Left ventricle myocardium inferior (tissue), 1 donor: ENCODE measurements at regions not wholly inside any gene's neighbourhood (a gene's known extent, or its start where the extent isn't known, plus 50 kb on each side); places are given as distances from the start of the nearest gene placed in this dataset.

Source experiments
- DNase-seq: peaks from one replicate; pipeline ENCODE4 v3.0.0-alpha.2; 2020
- H3K27ac ChIP-seq: fragments of 200-600 bp; replicated peaks from 2 replicates; pipeline ENCODE4 v1.8.0; 2021
- H3K27me3 ChIP-seq: fragments of 200-600 bp; 2 replicates; pipeline ENCODE4 v1.8.0; 2021; ENCODE audit warnings: low read depth
- H3K36me3 ChIP-seq: fragments of 200-600 bp; 2 replicates; pipeline ENCODE4 v1.8.0; 2021
- H3K4me1 ChIP-seq: fragments of 200-600 bp; 2 replicates; pipeline ENCODE4 v1.8.0; 2021
- H3K4me3 ChIP-seq: fragments of 200-600 bp; 2 replicates; pipeline ENCODE4 v1.8.0; 2021; ENCODE audit warnings: mild to moderate bottlenecking, moderate library complexity
- H3K9me3 ChIP-seq: fragments of 200-600 bp; replicated peaks from 2 replicates; pipeline ENCODE4 v1.8.0; 2021
- CTCF ChIP-seq: fragments of 200-600 bp; IDR thresholded peaks from 2 replicates; pipeline ENCODE4 v1.8.0; 2021; ENCODE audit warnings: antibody characterized with exemption, mild to moderate bottlenecking, borderline replicate concordance
- intact Hi-C: fragments of 100-400 bp; cut with micrococcal nuclease; formaldehyde crosslinking; loops from one replicate; pipeline ENCODE4 v1.11.0; 2022
- donor health status: DM: no; HTN: yes; CAD: no; lungs with severe emphysema.

GRCh38 chr6:18962361-18962905 lies 575.3 kb downstream of the RNF144B start:
- no peak for TF ChIP-seq CTCF
- Histone ChIP-seq H3K4me1 (no peaks in the 10 kb centered on the region), H3K27me3 (no peaks in the 10 kb centered on the region), H3K4me3 (no peak overlapping the region), H3K9me3 (no peaks in the 10 kb centered on the region), H3K27ac (no peak overlapping the region), H3K36me3 (no peaks in the 10 kb centered on the region)
- intact Hi-C loops, result no loop called here
- DNase-seq, result no peak

DNA sequence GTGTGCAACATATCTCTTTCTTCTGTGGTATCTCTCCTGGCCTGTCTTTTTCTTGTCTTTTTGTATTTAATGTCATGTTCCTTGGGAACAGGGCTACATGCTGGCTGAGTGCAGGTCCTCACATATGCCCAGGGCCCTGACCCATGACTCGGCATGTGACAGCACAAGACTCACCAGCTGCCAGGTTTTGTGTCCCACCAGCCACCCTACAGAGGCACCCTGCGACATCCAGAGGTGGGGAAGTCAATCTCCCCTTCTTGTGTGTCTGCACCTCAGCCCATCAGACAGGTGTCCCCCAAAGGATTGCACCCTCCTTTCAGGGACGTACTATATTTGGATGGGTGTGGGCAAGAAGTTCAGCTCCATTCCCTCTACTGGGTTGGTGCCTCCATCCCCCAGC lies 576.3 kb downstream of the RNF144B start:
- intact Hi-C loops, result no loop called here

GRCh38 chr6:18973251-18973650 lies 586.1 kb downstream of the RNF144B start:
- H3K9me3 ChIP-seq, result no peaks in the 10 kb centered on the region
- no peak overlapping the region for H3K4me3 ChIP-seq
- H3K4me1 ChIP-seq, result peaks cover 7% of the 10 kb centered on the region
- H3K27ac ChIP-seq, result no peak overlapping the region
- no peaks in the 10 kb centered on the region for H3K36me3 ChIP-seq
- DNase-seq, result no peak
- no peak for TF ChIP-seq CTCF
- H3K27me3 ChIP-seq, result no peaks in the 10 kb centered on the region
- intact Hi-C loops, result no loop called here

More for the DNA sequence above, 576.3 kb downstream of the RNF144B start:
- no peaks in the 10 kb centered on the region for H3K36me3 ChIP-seq
- no peaks in the 10 kb centered on the region for H3K27me3 ChIP-seq
- no peak overlapping the region for H3K27ac ChIP-seq
- DNase-seq, result no peak
- H3K4me1 ChIP-seq, result no peaks in the 10 kb centered on the region
- H3K9me3 ChIP-seq, result no peaks in the 10 kb centered on the region
- no peak overlapping the region for H3K4me3 ChIP-seq
- no peak for TF ChIP-seq CTCF

- Histone ChIP-seq H3K4me3 (no peak overlapping the region), H3K27ac (no peak overlapping the region), H3K4me1 (peaks cover 15% of the 10 kb centered on the region), H3K27me3 (no peaks in the 10 kb centered on the region), H3K9me3 (no peaks in the 10 kb centered on the region), H3K36me3 (no peaks in the 10 kb centered on the region)
- intact Hi-C loops, result no loop called here
- no peak for TF ChIP-seq CTCF
- DNase-seq, result no peak
These were observed 588.9 kb downstream of the RNF144B start for GRCh38 chr6:18976091-18976490.

- no peak for TF ChIP-seq CTCF
- intact Hi-C loops, result no loop called here
- Histone ChIP-seq H3K4me3 (no peak overlapping the region), H3K4me1 (peaks cover 16% of the 10 kb centered on the region), H3K27me3 (no peaks in the 10 kb centered on the region), H3K27ac (no peak overlapping the region), H3K36me3 (no peaks in the 10 kb centered on the region), H3K9me3 (no peaks in the 10 kb centered on the region)
- DNase-seq, result no peak
These were observed 589.8 kb downstream of the RNF144B start for GRCh38 chr6:18976966-18977365.
